ENCODE measurements at regions not wholly inside any gene's neighbourhood (a gene's known extent, or its start where the extent isn't known, plus 50 kb on each side); places are given as distances from the start of the nearest gene placed in this dataset.

DNA sequence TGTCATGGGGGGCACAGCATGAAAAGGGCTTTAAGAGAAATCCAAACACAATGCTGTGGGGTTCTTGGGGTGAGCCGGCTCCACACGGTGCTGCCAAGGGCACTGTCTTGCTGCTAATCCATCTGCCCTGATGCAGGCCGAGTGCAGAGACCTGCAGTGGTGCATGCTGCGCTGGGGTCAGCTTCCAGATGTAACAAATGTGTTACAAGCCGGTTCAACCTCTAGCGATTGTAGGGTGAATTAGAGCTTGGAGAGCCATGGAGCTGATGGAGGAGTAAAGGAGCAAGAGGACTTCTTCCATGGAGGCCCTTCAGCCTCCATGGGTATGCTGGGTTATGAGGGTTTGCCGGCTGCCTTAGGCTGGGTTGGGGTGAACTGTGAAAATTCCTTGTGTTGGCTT, 402.3 kb downstream of the TYW1 start:
- intact Hi-C loops (cut with micrococcal nuclease), result no loop called here
- TF ChIP-seq, protein P1, sequence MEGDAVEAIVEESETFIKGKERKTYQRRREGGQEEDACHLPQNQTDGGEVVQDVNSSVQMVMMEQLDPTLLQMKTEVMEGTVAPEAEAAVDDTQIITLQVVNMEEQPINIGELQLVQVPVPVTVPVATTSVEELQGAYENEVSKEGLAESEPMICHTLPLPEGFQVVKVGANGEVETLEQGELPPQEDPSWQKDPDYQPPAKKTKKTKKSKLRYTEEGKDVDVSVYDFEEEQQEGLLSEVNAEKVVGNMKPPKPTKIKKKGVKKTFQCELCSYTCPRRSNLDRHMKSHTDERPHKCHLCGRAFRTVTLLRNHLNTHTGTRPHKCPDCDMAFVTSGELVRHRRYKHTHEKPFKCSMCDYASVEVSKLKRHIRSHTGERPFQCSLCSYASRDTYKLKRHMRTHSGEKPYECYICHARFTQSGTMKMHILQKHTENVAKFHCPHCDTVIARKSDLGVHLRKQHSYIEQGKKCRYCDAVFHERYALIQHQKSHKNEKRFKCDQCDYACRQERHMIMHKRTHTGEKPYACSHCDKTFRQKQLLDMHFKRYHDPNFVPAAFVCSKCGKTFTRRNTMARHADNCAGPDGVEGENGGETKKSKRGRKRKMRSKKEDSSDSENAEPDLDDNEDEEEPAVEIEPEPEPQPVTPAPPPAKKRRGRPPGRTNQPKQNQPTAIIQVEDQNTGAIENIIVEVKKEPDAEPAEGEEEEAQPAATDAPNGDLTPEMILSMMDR (IDR thresholded peaks at IDR 0.05; ENCODE audit: borderline replicate concordance), result no peak
- no peak overlapping the region for H3K27ac ChIP-seq (replicated peaks)
- no peaks in the 10 kb centered on the region for H3K4me1 ChIP-seq
- H3K9me3 ChIP-seq (replicated peaks), result peaks cover 25% of the 10 kb centered on the region
- H3K36me3 ChIP-seq, result no peaks in the 10 kb centered on the region
- H3K4me3 ChIP-seq, result no peak overlapping the region
- peaks cover 25% of the 10 kb centered on the region for H3K27me3 ChIP-seq (ENCODE audit: low read depth)
- no peak for DNase-seq

DNA sequence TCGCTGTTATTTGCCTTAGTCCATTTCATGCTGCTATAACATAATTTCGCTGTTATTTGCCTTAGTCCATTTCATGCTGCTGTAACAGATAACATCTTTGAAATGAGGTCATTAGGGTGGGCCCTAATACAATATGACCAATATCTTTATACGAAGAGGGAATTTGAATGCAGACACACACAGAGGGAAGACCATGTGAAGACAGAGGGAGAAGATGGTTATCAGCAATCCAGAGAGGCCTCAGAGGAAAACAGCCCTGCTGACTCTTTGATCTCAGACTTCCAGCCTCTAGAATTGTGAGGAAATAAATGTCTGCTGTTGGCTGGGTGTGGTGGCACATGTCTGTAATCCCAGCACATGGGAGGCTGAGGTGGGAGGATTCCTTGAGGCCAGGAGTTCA, 404.9 kb downstream of the TYW1 start:
- no peak for DNase-seq
- Histone ChIP-seq H3K27ac (replicated peaks) (no peak overlapping the region), H3K4me1 (no peaks in the 10 kb centered on the region), H3K27me3 (ENCODE audit: low read depth) (peaks cover 27% of the 10 kb centered on the region), H3K36me3 (no peaks in the 10 kb centered on the region), H3K9me3 (replicated peaks) (peaks cover 25% of the 10 kb centered on the region), H3K4me3 (no peak overlapping the region)
- intact Hi-C loops (cut with micrococcal nuclease), result no loop called here
- TF ChIP-seq, protein P1 (IDR thresholded peaks at IDR 0.05; ENCODE audit: borderline replicate concordance), result no peak

DNA sequence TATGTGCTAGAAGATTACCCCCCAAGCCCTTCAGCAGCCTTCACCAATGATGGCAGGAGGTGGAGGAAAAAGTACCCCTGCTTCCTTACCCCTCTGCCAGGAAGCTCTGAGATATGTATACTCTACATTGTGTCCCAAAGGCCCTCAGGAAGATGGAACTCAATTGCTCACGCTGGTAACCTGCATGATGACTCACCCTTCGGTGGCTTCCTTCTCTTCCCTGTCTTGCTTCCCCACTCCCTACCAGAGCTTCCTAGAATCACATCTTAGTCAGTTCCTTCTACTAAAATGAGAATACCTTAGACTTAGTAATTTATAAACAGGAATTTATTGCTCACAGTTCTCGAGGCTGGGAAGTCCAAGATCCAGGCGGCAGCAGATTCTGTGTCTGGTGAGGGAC, 405.6 kb downstream of the TYW1 start:
- no peaks in the 10 kb centered on the region for H3K36me3 ChIP-seq
- H3K27me3 ChIP-seq (ENCODE audit: low read depth), result peaks cover 20% of the 10 kb centered on the region
- no peak overlapping the region for H3K4me3 ChIP-seq
- no peak for DNase-seq
- H3K4me1 ChIP-seq, result no peaks in the 10 kb centered on the region
- intact Hi-C loops (cut with micrococcal nuclease), result no loop called here
- TF ChIP-seq, protein P1 (IDR thresholded peaks at IDR 0.05; ENCODE audit: borderline replicate concordance), result no peak
- peaks cover 24% of the 10 kb centered on the region for H3K9me3 ChIP-seq (replicated peaks)
- H3K27ac ChIP-seq (replicated peaks), result no peak overlapping the region

DNA sequence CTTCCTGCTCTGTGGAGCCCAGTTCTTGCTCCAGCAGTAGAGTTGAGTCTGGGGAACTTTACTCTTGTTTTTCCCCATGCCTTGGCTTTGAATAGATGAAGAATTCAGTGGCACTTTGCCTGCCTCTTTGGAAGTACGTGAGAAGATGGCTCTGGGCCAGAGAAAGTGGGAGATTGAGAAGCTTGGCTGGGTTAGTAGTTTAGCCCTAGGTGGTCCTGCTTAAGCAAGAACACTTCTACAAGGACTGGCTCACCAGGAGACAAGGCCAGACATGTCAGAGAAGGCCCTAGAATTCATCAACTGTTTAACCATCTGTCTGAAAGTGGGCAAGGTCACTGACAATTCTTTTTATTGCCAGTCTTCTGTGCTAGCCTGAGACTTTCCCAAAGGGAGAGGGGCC, 410.3 kb downstream of the TYW1 start:
- H3K36me3 ChIP-seq, result no peaks in the 10 kb centered on the region
- TF ChIP-seq, protein P1 (IDR thresholded peaks at IDR 0.05; ENCODE audit: borderline replicate concordance), result no peak
- no peak overlapping the region for H3K4me3 ChIP-seq
- peaks cover 12% of the 10 kb centered on the region for H3K9me3 ChIP-seq (replicated peaks)
- intact Hi-C loops (cut with micrococcal nuclease), result no loop called here
- peaks cover 32% of the 10 kb centered on the region for H3K27me3 ChIP-seq (ENCODE audit: low read depth)
- H3K27ac ChIP-seq (replicated peaks), result no peak overlapping the region
- no peak for DNase-seq
- H3K4me1 ChIP-seq, result no peaks in the 10 kb centered on the region

DNA sequence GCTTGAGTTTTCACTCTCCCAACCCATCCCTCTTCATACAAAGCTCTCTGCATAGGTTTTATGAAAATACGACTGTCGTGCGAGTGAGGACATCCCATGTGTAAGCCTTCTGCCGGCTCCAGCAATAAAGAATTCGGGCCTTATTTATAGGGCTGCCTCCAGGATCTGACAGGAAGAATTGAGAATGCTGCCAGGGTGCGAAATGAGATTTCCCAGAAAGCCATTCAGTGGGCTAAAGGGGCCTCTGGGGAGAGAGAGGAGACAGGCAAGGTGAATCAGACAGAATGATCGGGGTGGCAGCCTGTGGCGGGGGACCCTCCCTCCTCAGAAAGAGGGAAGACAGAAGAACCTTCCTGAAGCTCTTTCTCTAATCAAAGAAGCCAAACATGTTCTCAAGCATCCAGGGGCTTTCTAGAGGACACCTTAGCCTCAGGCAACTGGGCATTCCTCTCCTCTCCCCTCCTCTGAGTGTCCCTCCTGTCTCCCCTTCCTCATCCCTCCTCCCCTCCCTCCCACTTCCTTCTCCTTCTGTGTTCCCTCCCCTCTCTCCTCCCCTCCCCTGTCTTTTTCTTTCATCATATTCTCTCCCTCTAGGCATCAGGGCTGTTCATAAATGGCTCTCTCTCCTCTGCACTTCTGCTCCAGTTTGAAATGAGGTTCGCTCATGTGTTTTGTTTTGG, 410.9 kb downstream of the TYW1 start:
- Histone ChIP-seq H3K27me3 (ENCODE audit: low read depth) (peaks cover 32% of the 10 kb centered on the region), H3K36me3 (no peaks in the 10 kb centered on the region), H3K27ac (replicated peaks) (no peak overlapping the region), H3K4me3 (no peak overlapping the region), H3K9me3 (replicated peaks) (peaks cover 8% of the 10 kb centered on the region), H3K4me1 (no peaks in the 10 kb centered on the region)
- TF ChIP-seq, protein P1 (IDR thresholded peaks at IDR 0.05; ENCODE audit: borderline replicate concordance), result no peak
- no peak for DNase-seq
- intact Hi-C loops (cut with micrococcal nuclease), result no loop called here
